ENCODE measurements at regions not wholly inside any gene's neighbourhood (a gene's known extent, or its start where the extent isn't known, plus 50 kb on each side); places are given as distances from the start of the nearest gene placed in this dataset.

DNA sequence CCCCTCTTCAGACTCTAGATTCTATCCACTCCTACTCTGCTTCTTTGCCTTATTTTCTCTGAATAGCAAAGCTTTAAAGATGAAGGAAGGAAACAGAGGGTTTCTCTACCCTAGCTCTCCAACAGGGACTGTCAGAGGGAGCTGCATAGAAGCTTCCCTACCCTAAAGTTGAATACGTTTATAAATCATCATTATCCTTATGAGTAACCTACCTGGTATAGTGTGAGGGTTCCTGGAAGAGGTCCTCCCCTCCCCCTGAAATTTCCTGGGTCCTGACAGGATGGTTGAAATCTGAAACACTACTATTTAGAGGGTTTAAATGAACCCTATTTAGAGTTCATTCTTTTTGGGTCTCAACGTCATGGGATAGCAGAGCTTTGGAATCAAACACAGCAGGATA lies 187.0 kb upstream of the RBPJ start:
- CTCF ChIA-PET (ENCODE audit: partially characterized antibody) = interaction anchor here (0.7 to 3.9 kb wide), 19 partner anchors 9 to 275 kb away, joined by 3 to 17 read pairs (median 4); no protein-coding TSS in a partner anchor
- H3K79me2 ChIP-seq (ENCODE audit: control insufficient read depth in 1 of 2, insufficient read depth in 2 of 2, low read length in 2 of 2) = no peaks in the 10 kb centered on the region
- no peaks in the 10 kb centered on the region for H3K9me3 ChIP-seq (ENCODE audit: insufficient read depth in 2 of 2, low read depth in 1 of 2, low read length in 1 of 2)
- FAIRE-seq = no peak
- H3K9ac ChIP-seq (replicated peaks in 1 of 4; ENCODE audit: extremely low read depth in 1 of 4, low read depth in 3 of 4, low read length in 3 of 4) = no peak overlapping the region
- no peaks in the 10 kb centered on the region for H3K4me1 ChIP-seq (replicated peaks in 1 of 4; ENCODE audit: control insufficient read depth in 3 of 4, insufficient read depth in 4 of 4, low read length in 3 of 4)
- no peak overlapping the region for H3K18ac ChIP-seq (ENCODE audit: extremely low read depth, low read length)
- POLR2A ChIA-PET (ENCODE audit: partially characterized antibody) = no interaction called here
- no peak for DNase-seq (ENCODE audit: low read depth in 1 of 2, low spot score in 2 of 2)
- no peaks in the 10 kb centered on the region for H3K27me3 ChIP-seq (replicated peaks in 1 of 4; ENCODE audit: control insufficient read depth in 3 of 4, extremely low read depth in 1 of 4, insufficient read depth in 3 of 4, low read length in 3 of 4)
- no peak overlapping the region for H2AFZ ChIP-seq (ENCODE audit: low read length)
- H4K20me1 ChIP-seq (replicated peaks in 1 of 2; ENCODE audit: control insufficient read depth in 1 of 2, insufficient read depth in 2 of 2, low read length in 2 of 2) = no peaks in the 10 kb centered on the region
- no peak overlapping the region for H2BK5ac ChIP-seq (ENCODE audit: low read depth, low read length)
- H3K23me2 ChIP-seq (ENCODE audit: low read depth, low read length) = no peaks in the 10 kb centered on the region
- H4K91ac ChIP-seq (replicated peaks; ENCODE audit: insufficient read length, low read length) = no peak overlapping the region
- H4K5ac ChIP-seq (ENCODE audit: insufficient read length, low read depth, low read length) = no peak overlapping the region
- H3K4me3 ChIP-seq (ENCODE audit: extremely low read depth in 1 of 4, insufficient read depth in 2 of 4, low read depth in 3 of 4, low read length in 4 of 4) = no peak overlapping the region
- no peaks in the 10 kb centered on the region for H3K79me1 ChIP-seq (ENCODE audit: low read depth, low read length)
- H2BK12ac ChIP-seq (ENCODE audit: low read depth, low read length) = no peak overlapping the region
- H3K56ac ChIP-seq (replicated peaks; ENCODE audit: insufficient read length, low read depth, low read length) = no peak overlapping the region
- no peak overlapping the region for H4K8ac ChIP-seq (ENCODE audit: extremely low read depth, insufficient read depth, low read length)
- H3K36me3 ChIP-seq (ENCODE audit: control insufficient read depth in 2 of 4, insufficient read depth in 4 of 4, low read length in 3 of 4) = no peaks in the 10 kb centered on the region
- H3K4ac ChIP-seq (replicated peaks; ENCODE audit: insufficient read length, low read depth, low read length) = no peak overlapping the region
- no peak overlapping the region for H3K14ac ChIP-seq (ENCODE audit: insufficient read length)
- H2BK15ac ChIP-seq (ENCODE audit: low read length) = no peak overlapping the region
- H3K4me2 ChIP-seq (ENCODE audit: insufficient read depth in 1 of 2, low read depth in 2 of 2, low read length in 2 of 2) = no peak overlapping the region
- H3K27ac ChIP-seq (ENCODE audit: low read depth, low read length) = no peak overlapping the region
- H2BK120ac ChIP-seq (replicated peaks; ENCODE audit: low read depth, low read length) = no peak overlapping the region
- H2BK20ac ChIP-seq (ENCODE audit: low read length) = no peak overlapping the region
- H3K23ac ChIP-seq (ENCODE audit: insufficient read length) = no peak overlapping the region
- 100% methylated on average over 2 of the region's 2 CpGs; no CpG with 5 or more reads in 1 of the 2 experiments for WGBS, 2 experiments (ENCODE audit: extremely low coverage in 1 of 2, insufficient coverage in 1 of 2, insufficient read length in 1 of 2, insufficient replicate concordance in 2 of 2, low coverage in 1 of 2, low lambda C conversion rate in 2 of 2, missing lambda C conversion rate in 1 of 2)
- no peak overlapping the region for H2AK5ac ChIP-seq (ENCODE audit: low read depth, low read length)
- TF ChIP-seq, protein P1, sequence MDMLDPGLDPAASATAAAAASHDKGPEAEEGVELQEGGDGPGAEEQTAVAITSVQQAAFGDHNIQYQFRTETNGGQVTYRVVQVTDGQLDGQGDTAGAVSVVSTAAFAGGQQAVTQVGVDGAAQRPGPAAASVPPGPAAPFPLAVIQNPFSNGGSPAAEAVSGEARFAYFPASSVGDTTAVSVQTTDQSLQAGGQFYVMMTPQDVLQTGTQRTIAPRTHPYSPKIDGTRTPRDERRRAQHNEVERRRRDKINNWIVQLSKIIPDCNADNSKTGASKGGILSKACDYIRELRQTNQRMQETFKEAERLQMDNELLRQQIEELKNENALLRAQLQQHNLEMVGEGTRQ (IDR thresholded peaks at IDR 0.05; ENCODE audit: low read length) = no peak
- no peak for TF ChIP-seq POLR2A (IDR thresholded peaks at IDR 0.05; ENCODE audit: control extremely low read depth in 1 of 2, low read depth in 2 of 2, low read length in 2 of 2)
- TF ChIP-seq RNF2 (IDR thresholded peaks at IDR 0.05; ENCODE audit: borderline replicate concordance, low read depth, low read length, missing control alignments, poor library complexity, severe bottlenecking) = no peak
- no peak for TF ChIP-seq GABPA (IDR thresholded peaks at IDR 0.05; ENCODE audit: borderline replicate concordance, insufficient read depth, low read length)
- no peak for TF ChIP-seq SIN3A (conservative IDR thresholded peaks at IDR 0.05 in 1 of 2, IDR thresholded peaks at IDR 0.05 in 1 of 2; ENCODE audit: low read depth in 1 of 2, low read length in 2 of 2)
- no peak for TF ChIP-seq BCL11A (IDR thresholded peaks at IDR 0.05; ENCODE audit: low read depth in 2 of 2, low read length in 2 of 2)
- TF ChIP-seq SP4 (IDR thresholded peaks at IDR 0.05; ENCODE audit: low read length) = no peak
- TF ChIP-seq, protein P2, sequence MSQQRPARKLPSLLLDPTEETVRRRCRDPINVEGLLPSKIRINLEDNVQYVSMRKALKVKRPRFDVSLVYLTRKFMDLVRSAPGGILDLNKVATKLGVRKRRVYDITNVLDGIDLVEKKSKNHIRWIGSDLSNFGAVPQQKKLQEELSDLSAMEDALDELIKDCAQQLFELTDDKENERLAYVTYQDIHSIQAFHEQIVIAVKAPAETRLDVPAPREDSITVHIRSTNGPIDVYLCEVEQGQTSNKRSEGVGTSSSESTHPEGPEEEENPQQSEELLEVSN (IDR thresholded peaks at IDR 0.05) = no peak

Measured in H1 (cell line).